ENCODE measurements at regions not wholly inside any gene's neighbourhood (a gene's known extent, or its start where the extent isn't known, plus 50 kb on each side); places are given as distances from the start of the nearest gene placed in this dataset.
"Not testable (repeated sequence)": the region's sequence is repeated elsewhere in the genome, so short reads cannot be mapped to it uniquely, and the experiment has no call there.

DNA sequence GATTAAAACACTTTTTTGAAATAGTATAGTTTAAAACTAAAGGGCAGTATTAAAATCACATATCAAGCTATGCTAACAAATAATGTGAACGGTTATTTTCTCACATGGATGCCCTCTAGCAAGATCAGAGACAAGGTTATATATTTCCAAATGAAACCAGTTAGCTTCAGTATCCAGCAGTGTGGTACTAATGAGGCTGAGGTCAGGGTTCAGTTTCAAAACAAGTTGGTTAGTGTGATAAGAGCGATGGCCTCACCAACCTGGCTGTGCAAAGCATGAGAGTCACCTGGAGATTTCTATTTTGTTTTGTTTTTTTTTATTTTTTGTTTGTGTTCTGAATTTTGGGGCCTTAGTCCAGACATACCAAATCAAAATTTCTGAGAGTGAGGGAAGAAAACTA lies 352.2 kb upstream of the KITLG start:
- no peak for DNase-seq

DNA sequence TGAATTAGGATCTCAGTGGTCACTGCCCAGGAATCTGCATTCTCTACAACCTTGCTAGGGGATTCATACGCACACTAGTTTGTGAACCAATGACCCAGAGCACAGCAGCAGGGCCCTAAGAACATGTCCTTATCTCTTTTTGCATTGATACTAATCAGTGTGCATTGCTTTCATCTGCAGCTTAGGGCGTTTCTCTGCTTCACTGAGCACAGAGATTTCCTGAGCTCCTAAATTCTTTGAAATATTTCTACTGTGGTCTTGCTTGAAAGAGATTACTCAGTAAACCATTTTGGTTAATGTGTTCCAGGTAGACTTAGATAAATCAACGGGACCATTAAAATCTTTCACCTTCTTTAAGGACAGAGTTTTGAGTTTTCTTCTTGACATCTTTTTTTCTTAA lies 351.3 kb upstream of the KITLG start:
- no peak for DNase-seq

DNA sequence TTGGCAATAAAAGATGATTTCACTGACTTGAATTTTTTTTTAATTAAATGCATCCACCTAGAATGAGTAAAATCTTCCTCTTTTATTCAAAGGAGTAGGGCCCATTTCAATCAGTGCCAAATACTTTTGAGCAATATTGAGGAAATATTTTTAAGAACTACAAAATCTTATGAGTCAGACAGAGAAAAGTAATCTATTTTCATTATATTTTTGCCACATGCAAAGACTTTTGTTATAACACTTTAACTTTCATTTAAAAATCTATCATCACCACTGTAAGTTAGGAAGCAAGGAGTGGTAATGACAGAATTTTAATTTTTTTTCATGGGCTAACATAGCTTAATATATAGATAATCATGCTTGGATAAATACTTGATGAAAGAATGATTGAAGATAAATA lies 345.2 kb upstream of the KITLG start:
- DNase-seq: no peak

DNA sequence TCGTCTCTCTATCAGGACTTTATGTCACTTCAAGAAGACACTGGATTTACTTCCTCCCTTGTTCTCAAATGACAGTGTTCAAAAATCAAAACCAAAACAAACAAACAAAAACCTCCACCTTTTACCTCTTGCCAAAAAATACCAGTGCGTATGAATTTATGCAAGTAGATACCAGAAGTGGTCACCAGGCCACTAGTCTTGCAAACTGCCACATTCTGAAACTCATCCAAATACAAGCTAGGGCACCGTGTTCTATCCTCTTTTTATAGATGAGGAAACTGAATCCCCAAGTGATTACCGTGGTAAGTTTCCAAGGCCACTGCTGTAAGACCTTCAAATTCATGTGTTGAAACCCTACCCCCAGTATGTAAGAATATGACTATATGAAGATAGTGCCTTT lies 343.9 kb upstream of the KITLG start:
- DNase-seq: no peak

DNA sequence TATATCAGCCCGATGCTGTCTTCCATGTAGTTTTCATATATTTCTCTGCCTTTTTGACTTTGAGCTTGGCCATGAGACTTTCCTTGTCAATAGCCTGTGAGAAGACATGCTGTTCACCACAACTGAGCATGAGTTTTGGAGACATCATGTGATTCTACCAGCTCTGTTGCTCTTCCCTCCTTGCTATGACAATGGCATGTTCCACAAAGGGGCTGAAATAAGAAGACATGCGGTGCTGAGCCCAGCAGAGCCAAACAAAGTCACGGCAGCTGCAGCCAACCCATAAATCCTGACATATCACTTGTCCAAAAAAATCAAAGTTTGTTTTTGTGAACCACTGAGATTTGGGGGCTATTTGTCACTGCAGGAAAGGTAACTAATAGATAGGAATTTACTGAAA lies 343.4 kb upstream of the KITLG start:
- DNase-seq: no peak

DNA sequence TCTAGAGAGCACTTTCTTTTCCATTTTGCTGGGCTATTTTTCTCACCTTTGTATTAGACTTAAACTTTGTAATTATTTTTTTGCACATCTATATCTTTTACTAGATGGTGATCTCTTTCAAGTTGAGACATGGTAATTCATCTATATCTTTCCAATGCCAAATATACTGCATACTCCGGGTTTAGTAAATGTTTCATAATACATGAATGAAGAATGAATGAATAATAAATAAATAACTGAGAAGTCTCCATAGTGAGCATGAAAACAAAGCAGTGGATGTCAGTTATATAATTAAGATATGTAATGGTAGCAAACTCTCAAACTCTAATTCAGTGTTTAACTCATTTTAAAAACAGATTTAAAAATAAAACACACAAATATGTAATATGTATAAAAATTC lies 342.5 kb upstream of the KITLG start:
- no peak for DNase-seq

DNA sequence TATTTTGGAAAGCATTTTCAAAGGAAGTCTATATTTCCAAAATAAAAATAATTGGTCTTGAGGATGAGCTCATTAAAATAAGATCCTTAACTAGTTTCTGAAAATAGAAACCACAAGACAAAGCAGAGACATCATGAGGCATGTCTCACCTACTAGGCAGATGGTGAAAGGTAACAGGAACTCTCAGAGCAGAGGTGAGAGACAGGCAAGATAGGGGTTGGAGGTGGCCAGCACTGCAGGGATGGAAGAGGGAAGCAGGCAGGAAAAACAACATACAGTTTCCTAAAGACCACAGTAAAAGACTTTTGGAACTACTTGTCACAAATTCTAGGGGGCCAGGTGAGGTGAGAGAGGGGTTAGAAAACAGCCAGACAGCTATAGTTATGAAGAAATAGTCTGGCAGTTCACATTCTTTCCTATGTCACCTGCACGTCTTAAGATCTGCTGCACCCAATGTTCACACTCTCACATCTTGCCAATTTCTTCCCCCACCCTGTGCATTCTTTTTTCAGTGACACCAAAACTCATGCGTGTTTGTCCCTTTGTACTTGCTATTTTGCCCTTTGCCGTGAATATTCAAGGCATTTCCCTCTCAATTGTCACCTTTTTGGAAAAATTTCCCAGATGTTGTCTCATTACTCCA lies 341.7 kb upstream of the KITLG start:
- no peak for DNase-seq

DNA sequence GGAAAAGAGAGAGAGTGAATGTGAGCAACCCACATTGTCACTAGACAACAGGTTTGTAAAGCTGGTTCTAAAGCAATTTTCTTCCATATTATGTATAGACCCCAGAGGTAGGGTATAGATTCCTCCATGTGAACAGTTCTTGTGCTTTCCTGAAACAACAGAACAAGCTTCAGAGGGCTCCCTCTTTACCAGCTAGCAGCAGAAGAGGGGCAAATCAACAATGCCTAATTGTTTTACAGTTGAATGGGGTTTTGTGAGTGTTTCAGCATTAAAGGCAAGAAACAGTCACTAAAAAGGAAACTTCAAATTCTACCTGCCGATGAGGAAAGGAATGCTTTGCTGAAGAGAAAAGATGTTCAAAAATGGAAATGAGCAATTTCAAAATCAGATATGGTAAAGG lies 341.2 kb upstream of the KITLG start:
- DNase-seq: no peak

DNA sequence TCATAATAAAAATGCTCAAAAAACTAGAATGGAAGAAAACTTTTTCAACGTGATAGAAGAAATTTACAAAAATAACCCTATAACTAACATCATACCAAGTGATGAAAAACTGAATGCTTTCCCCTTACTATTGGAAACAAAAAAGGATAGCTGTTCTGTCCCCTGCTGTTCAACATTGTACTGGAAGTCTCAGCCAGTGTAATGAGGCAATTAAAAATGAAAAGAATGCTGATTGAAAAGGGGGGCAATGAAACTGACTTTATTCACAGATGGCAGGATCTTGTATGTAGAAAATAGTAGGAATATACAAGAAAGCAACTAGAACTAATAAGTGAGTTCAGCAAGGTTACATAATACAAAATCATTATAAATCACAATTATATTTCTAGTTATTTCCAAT lies 337.9 kb upstream of the KITLG start:
- DNase-seq: no peak

DNA sequence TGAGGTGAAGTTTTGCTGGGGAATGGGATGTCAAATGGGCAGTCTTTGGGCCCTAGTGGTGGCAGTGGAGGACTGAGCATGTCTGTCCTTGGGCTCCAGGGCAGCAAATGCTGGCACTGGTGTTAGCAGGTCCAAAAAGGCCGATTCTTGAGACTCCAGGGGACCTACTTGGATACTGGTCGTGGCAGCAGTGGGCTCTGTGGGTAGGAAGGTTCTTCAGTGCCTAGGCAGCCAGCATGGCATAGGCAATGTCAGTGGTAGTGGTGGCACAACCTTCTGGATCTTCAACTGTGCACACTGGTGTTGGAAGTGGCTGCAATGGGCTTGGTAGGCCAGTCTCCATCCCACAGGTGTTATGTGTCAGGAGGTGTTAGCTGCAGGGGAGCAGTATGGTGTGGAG lies 334.7 kb upstream of the KITLG start:
- no peak for DNase-seq

DNA sequence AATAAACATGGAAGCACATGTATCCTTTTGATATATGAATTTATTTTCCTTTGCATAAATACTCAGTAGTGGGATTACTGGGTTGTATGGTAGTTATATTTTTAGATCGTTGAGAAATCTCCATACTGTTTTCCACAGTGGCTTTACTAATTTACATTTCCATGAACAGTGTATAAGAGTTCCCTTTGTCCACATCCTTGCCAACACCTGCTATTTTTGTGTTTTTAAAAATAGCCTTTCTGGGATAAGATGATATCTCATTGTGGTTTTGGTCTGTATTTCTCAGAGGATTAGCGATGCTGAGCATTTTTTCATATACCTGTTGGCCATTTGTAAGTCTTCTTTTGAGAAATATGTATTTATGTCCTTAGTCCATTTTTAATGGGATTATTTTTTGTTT lies 329.2 kb upstream of the KITLG start:
- DNase-seq: no peak

DNA sequence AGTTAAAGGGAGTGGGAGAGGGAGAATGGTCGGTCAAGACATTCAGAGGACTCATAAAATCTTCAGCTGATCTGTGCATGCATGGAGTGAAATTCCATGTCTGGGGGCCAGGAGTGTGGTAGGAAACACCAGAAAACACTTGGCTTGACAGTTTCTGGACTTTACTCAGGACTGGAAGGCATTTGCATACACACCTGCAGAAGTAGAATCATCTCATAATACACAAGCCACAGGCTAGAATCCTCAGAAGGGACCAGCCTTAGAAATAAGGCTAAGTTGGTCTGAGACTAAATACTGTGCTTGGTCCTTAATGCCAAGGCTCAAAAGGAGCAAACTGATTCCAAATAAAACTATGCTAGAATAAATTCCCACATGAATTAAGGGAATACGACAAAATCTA lies 328.1 kb upstream of the KITLG start:
- DNase-seq: no peak

DNA sequence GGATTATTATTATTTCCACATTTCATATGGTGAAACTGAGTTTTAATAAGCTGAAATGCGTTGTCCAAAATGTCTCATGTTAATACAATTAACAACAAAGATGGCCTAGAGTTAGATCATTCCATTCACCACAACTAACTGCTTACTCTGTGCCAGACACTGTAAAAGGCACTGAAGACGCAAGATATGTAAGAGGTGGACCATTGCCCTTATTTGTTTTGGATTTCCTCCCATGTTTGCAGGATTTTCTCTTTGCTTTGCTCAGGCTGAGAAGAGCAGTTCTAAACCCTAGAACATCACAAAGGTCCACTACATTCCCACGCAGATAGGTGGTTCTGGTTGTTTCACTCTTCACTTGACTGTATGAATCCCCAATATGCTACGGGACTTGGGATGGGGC lies 324.4 kb upstream of the KITLG start:
- peak in 1 of 2 experiments; percentile 2 for DNase-seq

DNA sequence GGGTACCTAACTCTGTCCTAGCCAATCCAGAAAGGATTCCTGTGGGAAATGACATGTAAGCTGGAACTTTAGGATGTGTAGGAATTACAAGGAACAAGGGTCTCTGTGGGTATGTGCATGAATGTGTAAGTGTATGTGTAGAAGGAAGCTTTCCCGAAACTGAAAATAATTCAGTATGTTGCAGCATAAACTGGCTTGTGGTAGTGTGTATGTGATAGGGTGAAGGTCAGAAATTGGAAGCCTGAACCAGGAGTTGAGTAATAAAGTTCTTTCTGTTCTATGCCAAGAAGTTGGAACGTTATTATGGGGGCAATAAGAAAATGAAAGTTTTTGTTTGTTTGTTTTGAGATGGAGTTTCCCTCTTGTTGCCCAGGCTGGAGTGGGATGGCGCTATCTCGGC lies 323.1 kb upstream of the KITLG start:
- DNase-seq: no peak

DNA sequence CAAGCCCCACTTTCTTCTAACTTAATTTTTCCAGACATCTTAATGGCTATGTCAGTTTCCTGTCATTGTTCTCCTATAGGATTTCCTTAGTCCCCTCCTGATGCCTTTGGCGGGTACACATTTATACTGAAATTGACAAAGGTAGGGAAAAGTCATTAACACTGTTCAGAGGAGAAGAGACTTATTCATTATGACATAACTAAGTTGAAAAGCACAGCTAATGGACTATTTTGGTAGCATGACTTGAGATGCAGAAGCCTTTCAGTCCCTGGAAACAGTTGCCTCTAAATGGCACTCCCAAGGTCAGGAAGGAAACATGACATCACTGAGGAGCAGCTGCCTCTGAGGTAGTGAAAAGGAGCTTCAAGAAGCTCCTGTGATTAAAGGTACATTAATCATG lies 317.5 kb upstream of the KITLG start:
- no peak for DNase-seq

DNA sequence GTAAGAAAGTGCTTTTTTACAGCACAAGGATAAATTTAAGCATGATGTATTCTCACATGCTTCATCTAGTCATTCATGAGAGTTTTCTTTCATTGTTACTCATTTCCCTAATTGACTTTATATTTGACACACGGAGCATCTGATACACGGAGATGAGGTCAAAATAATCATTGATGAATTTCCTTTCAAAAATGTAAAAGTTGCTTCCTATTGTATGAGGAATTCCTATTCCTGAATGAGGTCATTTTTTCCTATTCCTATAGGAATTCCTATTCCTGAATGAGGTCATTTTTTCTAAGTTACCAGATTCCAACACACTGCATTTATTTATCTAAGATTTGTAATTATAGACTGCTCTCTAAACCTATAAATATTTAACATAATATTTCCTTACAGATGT lies 316.7 kb upstream of the KITLG start:
- DNase-seq: no peak

DNA sequence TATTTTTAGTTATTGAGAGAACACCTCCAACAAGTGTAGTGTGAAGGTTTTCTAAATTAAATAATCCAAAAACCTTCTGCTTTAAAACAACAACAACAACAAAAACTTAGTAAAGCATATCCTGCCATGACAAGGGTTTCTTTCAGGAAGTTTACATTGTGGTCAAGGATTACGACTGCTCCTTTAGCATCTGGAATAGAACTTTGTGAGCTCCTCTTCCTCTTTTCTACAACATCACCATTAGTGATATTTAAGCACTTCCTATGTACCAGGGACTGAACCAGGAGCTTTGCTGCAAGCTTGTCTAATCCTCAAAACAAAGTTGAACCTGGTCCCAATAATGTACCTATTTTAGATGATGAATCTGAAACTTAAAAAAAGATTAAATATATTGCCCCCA lies 315.4 kb upstream of the KITLG start:
- DNase-seq: no peak

DNA sequence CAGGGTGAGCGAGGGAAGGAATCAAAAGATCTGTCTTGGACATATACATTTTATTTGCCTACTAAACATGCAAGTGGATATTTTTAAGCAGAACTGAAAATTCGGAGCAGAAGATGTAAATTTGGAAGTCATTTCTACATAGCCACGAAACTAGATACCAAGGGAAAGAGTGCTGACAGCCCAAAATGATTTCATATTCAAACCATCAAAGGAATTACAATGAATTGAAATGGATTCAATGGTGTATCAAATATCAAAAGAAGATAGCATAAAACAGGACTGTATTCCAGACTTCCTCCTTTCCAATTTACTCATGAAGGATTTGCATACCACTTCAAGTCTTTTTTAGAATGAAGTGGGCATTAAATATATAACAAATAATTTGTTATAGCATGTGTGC lies 313.5 kb upstream of the KITLG start:
- DNase-seq: no peak

DNA sequence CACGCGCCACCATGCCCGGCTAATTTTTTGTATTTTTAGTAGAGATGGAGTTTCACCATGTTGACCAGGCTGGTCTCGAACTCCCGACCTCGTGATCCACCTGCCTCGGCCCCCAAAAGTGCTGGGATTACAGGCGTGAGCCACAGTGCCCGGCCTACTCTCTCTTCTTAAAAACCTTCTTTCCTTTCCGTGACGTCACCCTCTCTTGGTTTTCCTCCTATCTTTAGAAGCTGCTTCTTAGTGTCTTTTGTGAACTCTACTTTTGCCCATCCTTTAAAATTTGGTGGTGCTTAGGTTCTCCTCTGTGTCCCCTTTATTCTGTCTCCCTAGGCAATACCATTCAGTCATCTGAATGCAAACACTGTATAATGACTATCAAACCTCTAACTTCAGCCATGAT lies 311.2 kb upstream of the KITLG start:
- DNase-seq: not testable (repeated sequence)

DNA sequence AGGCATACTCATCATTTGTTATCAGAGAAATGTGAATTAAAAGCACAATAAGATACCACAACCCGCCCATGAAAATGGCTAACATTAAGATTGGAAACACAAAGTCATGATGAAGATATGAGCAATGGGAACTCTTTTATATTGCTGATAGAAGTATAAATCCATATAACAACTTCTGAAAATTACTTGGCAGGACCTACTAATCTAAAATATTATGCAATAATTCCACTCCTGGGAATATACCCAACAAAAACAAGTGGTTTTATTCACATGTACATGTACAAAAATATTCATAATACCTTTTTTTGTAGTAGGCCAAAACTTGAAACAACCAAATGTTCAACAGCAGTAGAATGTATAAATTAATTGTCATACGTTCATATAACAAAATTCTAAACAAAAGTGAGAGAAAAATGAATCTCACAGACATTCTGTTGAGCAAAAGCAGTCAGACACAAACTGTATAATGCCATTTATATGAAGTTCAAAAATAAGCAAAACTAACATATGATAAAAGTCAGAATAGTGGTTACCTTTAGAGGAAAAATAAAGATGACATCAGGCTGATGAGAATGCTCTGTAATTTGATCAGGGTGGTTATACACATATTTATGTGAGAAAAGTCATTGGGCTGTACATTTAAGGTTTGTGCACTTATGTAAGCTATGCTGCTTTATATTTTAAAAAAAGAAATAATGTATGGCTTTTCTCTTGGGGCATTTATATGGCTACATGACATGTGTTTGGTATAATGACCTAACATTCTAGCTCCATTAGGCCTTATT lies 309.2 kb upstream of the KITLG start:
- DNase-seq: no peak

DNA sequence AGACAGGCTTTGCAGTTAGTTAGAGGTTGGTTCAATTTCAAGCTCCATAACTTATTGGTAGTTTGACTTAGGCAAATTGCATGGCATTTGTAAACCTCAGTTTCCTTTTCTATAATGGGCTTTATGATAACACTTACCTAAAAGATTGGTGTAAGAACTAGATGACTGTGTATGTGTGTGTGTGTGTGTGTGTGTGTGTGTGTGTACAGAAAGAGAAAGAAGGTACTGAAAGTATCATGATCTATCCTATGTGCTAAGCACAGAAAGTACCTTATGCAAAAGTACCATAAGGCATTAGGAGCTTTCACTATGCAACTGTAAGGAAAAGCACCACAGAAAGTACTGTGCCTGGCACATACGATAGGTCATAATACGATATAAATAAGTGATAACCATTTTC lies 304.3 kb upstream of the KITLG start:
- no peak for DNase-seq

DNA sequence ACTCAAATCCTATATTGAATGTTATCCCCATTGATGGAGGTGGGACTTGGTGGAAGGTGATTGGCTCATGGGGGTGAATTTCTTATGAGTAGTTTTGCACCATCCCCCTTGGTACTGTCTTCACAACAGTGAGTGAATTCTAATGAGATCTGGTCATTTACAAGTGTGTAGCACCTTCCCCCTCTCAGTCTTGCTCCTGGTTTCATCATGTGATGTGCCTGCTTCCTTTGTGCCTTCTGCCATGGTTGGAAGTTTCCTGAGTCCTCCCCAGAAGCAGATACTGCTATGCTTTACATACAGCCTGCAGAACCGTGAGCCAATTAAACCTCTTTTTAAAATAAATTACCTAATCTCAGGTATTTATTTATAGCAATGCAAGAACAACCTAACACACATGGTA lies 302.4 kb upstream of the KITLG start:
- DNase-seq: no peak

DNA sequence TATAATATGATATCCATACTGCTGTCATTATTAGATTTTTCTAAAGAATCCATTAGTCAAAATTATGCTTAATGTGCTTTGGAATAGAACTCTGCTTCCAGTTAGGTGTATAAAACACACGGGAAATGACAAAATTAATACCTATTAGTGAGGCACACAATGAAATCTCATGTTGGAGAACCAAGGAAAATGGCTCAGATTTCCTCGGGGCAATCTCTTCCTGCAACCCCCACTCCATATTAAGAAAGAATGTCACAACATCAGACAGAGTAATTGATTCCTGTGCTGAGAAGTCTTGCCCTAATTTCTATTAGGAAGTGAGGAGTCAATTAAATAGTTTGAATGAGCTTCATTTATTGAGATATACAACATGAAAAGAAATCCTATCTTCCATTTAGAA lies 299.8 kb upstream of the KITLG start:
- DNase-seq: no peak

DNA sequence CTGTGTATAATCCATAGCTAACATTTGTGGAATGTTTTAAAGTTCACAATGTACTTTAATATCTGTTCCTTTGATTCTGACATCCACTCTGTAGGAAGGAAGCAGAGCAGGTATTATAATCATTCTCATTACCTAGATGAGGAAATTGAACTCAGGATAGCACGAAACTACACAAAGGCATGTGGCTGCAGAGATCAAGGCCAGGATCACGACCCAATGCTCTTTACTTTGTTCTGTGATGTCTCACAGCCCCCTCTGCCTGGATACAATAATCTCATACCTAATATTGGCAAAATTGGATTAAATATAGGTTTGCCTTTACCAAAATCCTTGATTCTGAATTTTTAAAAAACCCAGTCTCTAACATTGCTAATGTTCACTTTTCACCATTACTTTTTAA lies 298.0 kb upstream of the KITLG start:
- no peak for DNase-seq

DNA sequence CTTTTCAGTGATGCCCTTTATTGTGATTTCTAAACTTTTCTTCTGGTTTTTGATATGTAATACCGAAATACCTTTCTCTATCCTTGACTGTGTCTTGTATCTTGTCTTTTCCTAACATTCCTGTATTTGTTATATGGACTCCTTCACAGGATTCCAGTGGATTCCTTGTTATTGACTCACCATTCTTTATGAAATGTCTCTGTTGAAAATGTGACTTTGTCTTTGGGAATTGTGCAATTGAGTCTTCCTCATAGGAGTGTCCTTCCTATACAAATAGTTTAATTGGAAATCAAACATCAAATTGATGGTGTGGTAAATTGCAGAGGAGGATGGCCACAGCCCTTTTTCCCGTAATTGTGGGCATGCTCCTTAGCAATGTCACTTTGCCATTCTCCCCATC lies 296.6 kb upstream of the KITLG start:
- no peak for DNase-seq
